H7 (cell line): ENCODE measurements at regions not wholly inside any gene's neighbourhood (a gene's known extent, or its start where the extent isn't known, plus 50 kb on each side); places are given as distances from the start of the nearest gene placed in this dataset.
"Not testable (repeated sequence)": the region's sequence is repeated elsewhere in the genome, so short reads cannot be mapped to it uniquely, and the experiment has no call there.

Experiments
- DNase-seq: peaks from one replicate; pipeline ENCODE4 v3.0.0; 2012
- H3K27me3 ChIP-seq: 2 replicates; pipeline ENCODE4 v1.6.0; 2011; ENCODE audit warnings: mild to moderate bottlenecking, low read length; ENCODE audit not compliant: control insufficient read depth, insufficient read depth
- H3K36me3 ChIP-seq: replicated peaks from 2 replicates; pipeline ENCODE4 v1.5.1; 2011; ENCODE audit warnings: low read length; ENCODE audit not compliant: control insufficient read depth, insufficient read depth
- H3K4me3 ChIP-seq: 2 replicates; pipeline ENCODE4 v1.5.1; 2011; ENCODE audit warnings: low read depth, mild to moderate bottlenecking, control low read depth, low read length, moderate library complexity; ENCODE audit not compliant: insufficient read depth

DNA sequence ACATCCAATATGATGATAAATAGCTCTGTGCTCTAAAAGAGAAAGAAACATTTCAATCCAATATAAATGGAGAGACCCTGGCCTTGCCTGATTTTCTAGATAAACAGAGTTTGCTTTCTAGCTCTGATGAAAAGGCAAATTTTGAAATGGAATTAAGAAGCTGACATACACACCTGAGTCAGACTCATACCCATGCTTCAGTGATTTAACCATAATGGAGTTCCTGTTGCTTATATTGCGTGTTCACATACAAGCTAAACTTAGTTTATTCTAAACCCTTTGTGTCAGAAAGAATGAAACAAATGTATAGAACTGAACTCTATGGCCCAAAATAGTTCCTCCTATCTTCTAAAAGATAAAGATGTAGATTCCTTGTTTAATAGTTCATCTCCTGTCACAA, 760.8 kb upstream of the ARPP21 start:
- H3K36me3 ChIP-seq = no peaks in the 10 kb centered on the region
- H3K27me3 ChIP-seq = no peaks in the 10 kb centered on the region
- no peak overlapping the region for H3K4me3 ChIP-seq
- DNase-seq = no peak

DNA sequence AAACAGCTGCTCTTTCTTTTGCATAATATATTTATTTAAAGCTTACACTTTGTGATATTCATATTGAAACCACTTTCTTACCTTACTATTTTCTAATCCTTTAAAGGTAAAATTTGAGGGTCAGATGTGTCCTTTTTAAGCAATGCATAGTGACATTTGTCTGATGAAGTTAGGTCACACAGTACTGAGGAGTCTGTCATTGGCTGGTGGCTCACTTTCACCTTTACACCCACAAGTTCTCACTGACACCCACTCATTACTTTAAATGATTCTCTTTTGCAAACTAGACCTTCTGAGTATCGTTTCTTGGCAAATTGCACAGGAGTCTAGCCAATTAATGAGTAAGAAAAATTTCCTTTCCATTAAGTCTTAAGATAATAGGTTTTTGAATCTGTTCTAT, 758.3 kb upstream of the ARPP21 start:
- Histone ChIP-seq H3K4me3 (no peak overlapping the region), H3K27me3 (no peaks in the 10 kb centered on the region), H3K36me3 (no peaks in the 10 kb centered on the region)
- no peak for DNase-seq

DNA sequence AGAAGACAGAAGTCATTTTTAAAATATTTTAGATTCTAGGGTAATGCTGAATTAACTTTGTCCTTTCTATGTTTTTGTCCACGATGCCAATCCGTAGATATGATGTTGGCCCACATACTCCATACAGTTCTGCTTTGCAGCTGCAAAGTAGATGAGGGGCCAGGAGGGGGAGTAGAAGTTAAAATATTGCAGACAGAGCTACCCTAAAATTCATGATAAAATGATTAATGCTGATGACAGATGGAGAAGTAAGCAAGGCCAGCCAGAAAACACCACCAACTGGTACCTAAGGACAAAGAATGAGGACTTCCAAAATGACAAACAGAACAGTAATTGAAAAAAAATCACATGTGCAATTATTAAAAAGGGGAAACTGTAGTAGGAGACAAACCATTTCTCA, 756.6 kb upstream of the ARPP21 start:
- Histone ChIP-seq H3K4me3 (no peak overlapping the region), H3K27me3 (no peaks in the 10 kb centered on the region), H3K36me3 (no peaks in the 10 kb centered on the region)
- no peak for DNase-seq

DNA sequence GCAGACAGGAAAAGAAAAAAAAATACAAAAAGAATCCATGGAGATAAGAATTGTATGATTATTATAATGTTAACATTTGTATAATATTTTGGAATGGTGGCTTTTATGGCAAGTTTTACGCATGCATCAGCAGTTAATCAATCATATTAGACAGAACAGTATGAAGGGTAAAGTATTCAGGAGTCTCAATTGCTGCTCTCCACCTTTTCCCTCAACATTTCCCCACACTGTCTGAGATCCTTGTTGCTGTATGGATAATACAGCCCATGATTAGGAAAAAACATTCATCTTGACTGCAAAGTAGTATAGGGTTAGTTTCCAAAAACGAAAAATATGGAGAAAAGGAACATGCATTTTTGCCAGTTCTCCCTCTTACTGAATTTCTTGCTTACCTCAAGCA, 755.3 kb upstream of the ARPP21 start:
- H3K4me3 ChIP-seq = no peak overlapping the region
- H3K36me3 ChIP-seq = no peaks in the 10 kb centered on the region
- DNase-seq = no peak
- no peaks in the 10 kb centered on the region for H3K27me3 ChIP-seq

DNA sequence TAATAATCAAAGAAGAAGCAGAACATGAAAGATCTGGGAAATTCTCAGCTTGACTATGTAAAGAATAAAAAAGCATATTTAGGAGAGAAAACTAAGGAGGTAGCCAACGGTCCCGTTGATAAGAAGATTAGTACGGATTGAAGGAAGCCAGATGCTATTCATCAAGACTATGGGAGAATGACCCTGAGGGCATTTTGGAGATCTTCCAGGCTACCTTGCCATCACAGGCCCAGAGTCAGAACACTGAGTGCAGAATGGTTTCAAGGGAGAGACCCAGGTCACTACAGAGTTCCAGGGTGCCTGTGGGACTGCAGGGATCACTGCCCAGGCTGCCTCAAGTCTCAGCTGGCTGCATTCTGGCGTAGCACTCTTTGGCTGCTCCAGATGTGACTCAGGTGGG, 752.9 kb upstream of the ARPP21 start:
- Histone ChIP-seq H3K36me3 (no peaks in the 10 kb centered on the region), H3K27me3 (no peaks in the 10 kb centered on the region), H3K4me3 (no peak overlapping the region)
- no peak for DNase-seq

DNA sequence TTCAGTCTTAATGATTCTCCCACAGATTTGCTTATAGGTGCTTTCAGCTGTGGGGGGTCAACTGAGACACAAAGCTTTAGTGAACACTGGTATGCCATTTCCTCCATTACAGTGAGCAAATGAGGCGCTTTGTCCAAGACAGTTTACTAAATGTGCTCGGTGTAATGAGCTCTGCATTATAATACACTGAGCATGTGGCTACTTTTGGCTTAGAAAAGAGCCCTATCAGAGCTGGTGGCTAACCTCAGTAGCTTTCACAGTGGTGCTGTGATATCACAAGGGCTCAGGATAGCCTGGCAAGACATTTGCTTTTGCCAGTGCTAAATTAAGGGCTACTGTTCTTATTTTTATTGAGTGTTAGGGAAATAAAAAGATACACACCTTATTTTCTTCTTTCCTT, 749.7 kb upstream of the ARPP21 start:
- H3K4me3 ChIP-seq = no peak overlapping the region

DNA sequence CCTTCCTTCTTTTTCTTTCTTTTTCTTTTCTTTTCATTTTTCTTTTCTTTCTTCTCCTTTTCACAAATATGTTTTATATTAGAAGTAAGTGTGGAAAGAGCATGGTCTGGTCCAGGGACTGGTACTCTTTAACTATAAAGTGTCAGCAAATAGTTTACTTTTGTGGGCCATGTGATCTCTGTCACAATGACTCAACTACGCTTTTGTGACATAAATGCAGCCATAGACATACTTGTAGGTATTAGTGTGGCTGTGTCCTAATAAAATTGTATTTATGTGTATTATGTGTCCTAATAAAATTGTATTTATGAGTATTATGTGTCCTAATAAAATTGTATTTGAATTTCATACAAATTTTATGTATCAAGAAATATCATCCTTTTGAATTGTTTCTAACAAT, 749.1 kb upstream of the ARPP21 start:
- Histone ChIP-seq H3K27me3 (no peaks in the 10 kb centered on the region), H3K4me3 (no peak overlapping the region), H3K36me3 (no peaks in the 10 kb centered on the region)
- DNase-seq = no peak

More for the DNA sequence above, 749.7 kb upstream of the ARPP21 start:
- DNase-seq = no peak
- Histone ChIP-seq H3K27me3 (no peaks in the 10 kb centered on the region), H3K36me3 (no peaks in the 10 kb centered on the region)

DNA sequence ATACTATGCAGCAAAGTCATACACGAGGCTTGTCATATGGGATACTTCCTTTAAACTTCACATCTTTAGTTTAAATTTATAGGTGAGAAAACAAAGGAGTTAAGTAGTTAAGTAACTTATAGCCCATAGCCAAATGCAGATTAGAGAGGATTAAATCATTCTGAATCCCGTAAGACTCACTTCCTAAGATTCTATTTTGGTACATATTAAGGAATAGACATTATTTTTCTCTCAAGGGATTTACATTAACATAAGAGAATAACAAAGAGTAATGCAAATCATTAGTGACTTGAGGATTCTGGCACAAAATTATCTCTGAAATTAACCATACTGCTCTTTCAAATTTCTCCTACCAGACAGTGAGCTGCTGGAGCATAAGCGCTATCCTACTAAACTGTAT, 747.4 kb upstream of the ARPP21 start:
- Histone ChIP-seq H3K36me3 (no peaks in the 10 kb centered on the region), H3K4me3 (no peak overlapping the region), H3K27me3 (no peaks in the 10 kb centered on the region)
- no peak for DNase-seq

DNA sequence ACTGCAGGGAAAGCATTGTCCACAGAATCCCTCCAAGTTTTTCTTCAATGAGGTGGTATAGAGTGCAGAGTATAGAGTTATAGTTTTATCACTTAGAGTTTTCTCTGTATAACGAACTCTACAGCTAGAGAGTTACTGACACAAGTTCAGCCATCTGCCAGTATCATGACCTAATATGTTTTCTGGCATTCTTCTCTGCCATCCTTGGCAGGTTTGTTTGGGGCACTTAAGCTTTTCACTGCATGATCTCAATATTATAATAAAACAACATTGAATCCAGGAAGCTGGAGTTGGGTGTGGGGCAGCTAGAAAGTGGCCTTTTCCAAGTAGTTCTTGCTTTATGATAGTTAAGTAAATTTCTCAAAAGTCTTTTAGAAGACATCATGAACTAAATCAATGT, 743.5 kb upstream of the ARPP21 start:
- no peak for DNase-seq
- H3K36me3 ChIP-seq = no peaks in the 10 kb centered on the region
- H3K27me3 ChIP-seq = no peaks in the 10 kb centered on the region
- H3K4me3 ChIP-seq = no peak overlapping the region

DNA sequence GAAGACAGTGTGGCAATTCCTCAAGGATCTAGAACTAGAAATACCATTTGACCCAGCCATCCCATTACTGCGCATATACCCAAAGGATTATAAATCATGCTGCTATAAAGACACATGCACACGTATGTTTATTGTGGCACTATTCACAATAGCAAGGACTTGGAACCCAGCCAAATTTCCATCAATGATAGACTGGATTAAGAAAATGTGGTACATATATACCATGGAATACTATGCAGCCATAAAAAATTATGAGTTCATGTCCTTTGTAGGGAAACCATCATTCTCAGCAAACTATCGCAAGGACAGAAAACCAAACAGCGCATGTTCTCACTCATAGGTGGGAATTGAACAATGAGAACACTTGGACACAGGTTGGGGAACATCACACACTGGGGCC, 729.6 kb upstream of the ARPP21 start:
- H3K27me3 ChIP-seq, H3K4me3 ChIP-seq, DNase-seq, H3K36me3 ChIP-seq: not testable (repeated sequence)

DNA sequence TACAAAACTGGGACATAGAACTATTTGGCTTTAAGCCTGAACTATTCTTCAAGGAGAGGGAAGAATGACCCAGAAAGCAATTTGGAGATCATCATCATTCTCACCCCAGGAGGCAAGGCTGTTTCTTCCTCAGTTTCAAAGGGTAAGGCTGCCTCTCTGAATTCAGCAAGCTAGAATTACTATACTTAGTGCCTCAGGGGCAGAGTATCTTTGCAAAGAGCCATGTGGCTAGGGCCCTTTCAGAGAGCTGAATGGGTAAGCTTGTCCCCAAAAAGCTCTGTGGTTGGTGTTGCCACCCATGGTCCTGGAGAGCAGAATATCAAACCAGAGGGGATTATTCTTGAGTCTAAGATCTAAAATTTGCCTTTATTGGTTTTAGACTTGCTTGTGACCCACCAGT, 720.3 kb upstream of the ARPP21 start:
- peak; percentile 2 for DNase-seq
- Histone ChIP-seq H3K27me3 (no peaks in the 10 kb centered on the region), H3K4me3 (no peak overlapping the region), H3K36me3 (no peaks in the 10 kb centered on the region)

DNA sequence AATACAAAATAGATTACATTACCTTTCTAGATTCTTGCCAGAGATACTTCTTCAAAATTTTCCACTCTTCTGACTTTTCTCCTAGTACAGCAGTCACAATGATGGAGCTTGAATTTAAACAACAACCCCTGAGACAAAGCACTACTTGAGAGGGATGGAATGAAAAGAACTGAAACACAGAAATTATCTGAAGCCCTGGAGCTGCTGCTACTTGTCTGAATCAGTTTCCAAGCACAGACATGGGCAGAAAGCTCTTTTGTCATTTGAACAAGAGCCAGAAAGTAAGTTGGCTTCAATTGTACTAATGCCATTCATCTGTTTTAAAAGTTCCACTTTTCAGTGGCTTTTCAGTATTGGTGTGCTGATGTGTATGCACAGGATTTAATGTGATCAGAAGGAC, 718.5 kb upstream of the ARPP21 start:
- H3K27me3 ChIP-seq = no peaks in the 10 kb centered on the region
- no peak for DNase-seq
- H3K4me3 ChIP-seq = no peak overlapping the region
- H3K36me3 ChIP-seq = no peaks in the 10 kb centered on the region

DNA sequence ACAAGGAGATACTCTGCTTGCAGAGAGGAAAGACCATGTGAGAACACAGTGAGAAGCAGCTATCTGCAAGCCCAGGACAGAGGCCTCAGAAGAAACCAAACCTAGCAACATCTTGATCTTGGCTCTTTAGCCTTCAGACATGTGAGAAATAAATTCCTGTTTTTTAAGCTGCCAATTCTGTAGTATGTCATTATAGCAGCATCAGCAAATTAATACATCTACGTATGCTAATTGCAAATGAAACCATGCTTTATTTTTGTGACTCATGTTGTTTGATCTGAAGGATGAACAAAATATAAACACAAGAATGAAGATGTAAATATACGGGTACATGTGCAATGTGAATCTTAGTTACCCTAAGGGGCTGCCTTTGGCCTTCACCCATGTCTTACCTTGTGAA, 714.4 kb upstream of the ARPP21 start:
- Histone ChIP-seq H3K36me3 (no peaks in the 10 kb centered on the region), H3K27me3 (no peaks in the 10 kb centered on the region), H3K4me3 (no peak overlapping the region)
- no peak for DNase-seq

DNA sequence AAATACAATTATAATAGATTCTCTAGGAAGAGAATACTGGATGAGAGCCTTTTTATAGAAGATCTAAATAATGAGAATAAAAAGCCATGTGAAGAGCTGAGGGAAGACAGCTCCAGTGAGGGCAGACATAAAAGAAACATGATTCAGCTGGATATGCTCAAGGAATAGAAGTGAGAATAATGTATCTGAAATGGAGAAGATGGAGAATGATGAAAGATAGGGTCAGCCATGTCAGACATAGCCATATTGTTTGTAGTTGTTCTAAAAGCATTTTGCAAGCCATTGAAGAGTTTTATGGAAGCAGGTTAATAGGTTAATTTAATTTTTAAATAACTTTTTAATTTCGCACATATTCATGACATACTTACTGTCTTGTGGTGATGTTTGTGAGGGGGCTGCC, 713.5 kb upstream of the ARPP21 start:
- DNase-seq = no peak
- no peaks in the 10 kb centered on the region for H3K36me3 ChIP-seq
- no peak overlapping the region for H3K4me3 ChIP-seq
- H3K27me3 ChIP-seq = no peaks in the 10 kb centered on the region

DNA sequence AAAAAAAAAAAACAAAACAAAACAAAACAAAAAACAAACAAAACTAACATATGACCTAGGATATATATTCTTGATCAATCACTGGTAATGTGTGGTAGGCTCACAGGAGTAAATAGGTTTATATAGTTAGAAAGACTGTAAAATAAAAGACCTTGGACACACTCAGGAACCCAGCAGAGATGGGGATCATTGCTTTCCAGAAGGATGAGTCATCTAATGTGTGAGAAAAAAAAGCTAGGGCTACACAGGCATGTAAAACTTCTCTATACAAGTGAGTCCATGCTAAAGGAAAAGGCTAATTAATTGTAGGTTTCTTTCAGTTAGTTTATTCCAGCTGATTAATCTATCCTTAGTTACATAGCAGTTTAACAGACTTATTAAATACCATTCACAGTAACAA, 710.3 kb upstream of the ARPP21 start:
- H3K27me3 ChIP-seq = no peaks in the 10 kb centered on the region
- no peak for DNase-seq
- H3K36me3 ChIP-seq = no peaks in the 10 kb centered on the region

DNA sequence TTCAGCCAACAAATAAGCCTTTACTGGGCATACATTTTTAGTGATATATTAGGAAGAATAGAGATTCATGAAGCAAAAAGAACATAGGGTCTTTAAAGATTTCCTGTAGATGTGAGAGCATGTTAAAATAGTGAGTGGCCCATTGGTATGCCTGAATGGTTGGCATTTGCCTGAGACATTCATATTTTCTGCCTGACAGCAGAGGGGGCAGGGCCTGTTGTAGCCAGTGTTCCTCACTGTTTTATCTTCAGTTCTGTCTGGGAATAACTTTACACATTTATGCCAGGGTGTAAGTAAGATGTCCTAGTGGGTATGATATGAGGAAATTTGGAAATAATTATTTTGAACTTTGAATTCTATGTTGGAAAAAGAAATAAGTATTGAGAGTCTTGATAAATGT, 704.7 kb upstream of the ARPP21 start:
- H3K4me3 ChIP-seq = no peak overlapping the region
- H3K36me3 ChIP-seq = no peaks in the 10 kb centered on the region
- no peak for DNase-seq
- no peaks in the 10 kb centered on the region for H3K27me3 ChIP-seq

More for the DNA sequence above, 710.3 kb upstream of the ARPP21 start:
- H3K4me3 ChIP-seq = no peak overlapping the region
